Nephron progenitor cell (in vitro differentiated cells): ENCODE measurements at regions not wholly inside any gene's neighbourhood (a gene's known extent, or its start where the extent isn't known, plus 50 kb on each side); places are given as distances from the start of the nearest gene placed in this dataset.
"Not testable (repeated sequence)": the region's sequence is repeated elsewhere in the genome, so short reads cannot be mapped to it uniquely, and the experiment has no call there.

ENCODE experiments used
- DNase-seq: peaks from one replicate; pipeline ENCODE4 v3.0.0; 2021
- H3K27ac Mint-ChIP-seq: 2 replicates; pipeline ENCODE4 v1.8.0; 2021; ENCODE audit warnings: mild to moderate bottlenecking, moderate library complexity, mixed read lengths
- H3K27me3 Mint-ChIP-seq: 2 replicates; pipeline ENCODE4 v1.8.0; 2021; ENCODE audit warnings: mild to moderate bottlenecking, low read depth, mixed read lengths; ENCODE audit not compliant: poor library complexity
- H3K36me3 Mint-ChIP-seq: 2 replicates; pipeline ENCODE4 v1.8.0; 2021; ENCODE audit warnings: low read depth, mixed read lengths
- H3K4me1 Mint-ChIP-seq: 2 replicates; pipeline ENCODE4 v1.8.0; 2021; ENCODE audit warnings: mixed read lengths
- H3K4me3 Mint-ChIP-seq: 2 replicates; pipeline ENCODE4 v1.8.0; 2021; ENCODE audit warnings: mild to moderate bottlenecking, moderate library complexity, mixed read lengths
- H3K9me3 Mint-ChIP-seq: 2 replicates; pipeline ENCODE4 v1.8.0; 2021; ENCODE audit warnings: mild to moderate bottlenecking, moderate library complexity, mixed read lengths
- TF ChIP-seq, protein P1 (sequence below): fragments of 200-600 bp; sonication (generic); IDR thresholded peaks from 2 replicates; pipeline ENCODE4 v1.5.0; 2021; ENCODE audit warnings: antibody characterized with exemption

DNA sequence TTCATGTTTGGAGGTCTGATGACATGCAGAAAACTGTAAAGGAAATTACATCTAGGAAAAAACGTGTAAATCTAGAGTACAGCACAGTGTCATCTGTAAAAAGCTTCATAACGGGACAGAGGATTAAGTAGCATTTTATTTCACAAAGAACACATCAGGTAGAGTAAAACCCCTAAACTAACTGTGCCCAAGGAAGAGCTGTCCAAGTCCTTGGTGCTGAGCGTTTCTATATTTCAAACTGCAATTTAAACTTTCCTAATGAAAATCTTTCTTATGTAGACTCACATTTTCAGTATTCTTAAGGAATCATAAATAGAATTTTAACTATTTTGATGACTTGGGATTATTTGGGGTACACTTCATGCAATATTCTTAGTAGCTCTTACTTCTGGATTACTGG, 646.2 kb downstream of the IPMK start:
- no peaks in the 10 kb centered on the region for H3K36me3 Mint-ChIP-seq
- no peaks in the 10 kb centered on the region for H3K27me3 Mint-ChIP-seq
- DNase-seq: no peak
- no peak overlapping the region for H3K27ac Mint-ChIP-seq
- TF ChIP-seq, protein P1, sequence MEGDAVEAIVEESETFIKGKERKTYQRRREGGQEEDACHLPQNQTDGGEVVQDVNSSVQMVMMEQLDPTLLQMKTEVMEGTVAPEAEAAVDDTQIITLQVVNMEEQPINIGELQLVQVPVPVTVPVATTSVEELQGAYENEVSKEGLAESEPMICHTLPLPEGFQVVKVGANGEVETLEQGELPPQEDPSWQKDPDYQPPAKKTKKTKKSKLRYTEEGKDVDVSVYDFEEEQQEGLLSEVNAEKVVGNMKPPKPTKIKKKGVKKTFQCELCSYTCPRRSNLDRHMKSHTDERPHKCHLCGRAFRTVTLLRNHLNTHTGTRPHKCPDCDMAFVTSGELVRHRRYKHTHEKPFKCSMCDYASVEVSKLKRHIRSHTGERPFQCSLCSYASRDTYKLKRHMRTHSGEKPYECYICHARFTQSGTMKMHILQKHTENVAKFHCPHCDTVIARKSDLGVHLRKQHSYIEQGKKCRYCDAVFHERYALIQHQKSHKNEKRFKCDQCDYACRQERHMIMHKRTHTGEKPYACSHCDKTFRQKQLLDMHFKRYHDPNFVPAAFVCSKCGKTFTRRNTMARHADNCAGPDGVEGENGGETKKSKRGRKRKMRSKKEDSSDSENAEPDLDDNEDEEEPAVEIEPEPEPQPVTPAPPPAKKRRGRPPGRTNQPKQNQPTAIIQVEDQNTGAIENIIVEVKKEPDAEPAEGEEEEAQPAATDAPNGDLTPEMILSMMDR: no peak
- no peaks in the 10 kb centered on the region for H3K4me1 Mint-ChIP-seq
- no peak overlapping the region for H3K4me3 Mint-ChIP-seq
- H3K9me3 Mint-ChIP-seq: no peaks in the 10 kb centered on the region

DNA sequence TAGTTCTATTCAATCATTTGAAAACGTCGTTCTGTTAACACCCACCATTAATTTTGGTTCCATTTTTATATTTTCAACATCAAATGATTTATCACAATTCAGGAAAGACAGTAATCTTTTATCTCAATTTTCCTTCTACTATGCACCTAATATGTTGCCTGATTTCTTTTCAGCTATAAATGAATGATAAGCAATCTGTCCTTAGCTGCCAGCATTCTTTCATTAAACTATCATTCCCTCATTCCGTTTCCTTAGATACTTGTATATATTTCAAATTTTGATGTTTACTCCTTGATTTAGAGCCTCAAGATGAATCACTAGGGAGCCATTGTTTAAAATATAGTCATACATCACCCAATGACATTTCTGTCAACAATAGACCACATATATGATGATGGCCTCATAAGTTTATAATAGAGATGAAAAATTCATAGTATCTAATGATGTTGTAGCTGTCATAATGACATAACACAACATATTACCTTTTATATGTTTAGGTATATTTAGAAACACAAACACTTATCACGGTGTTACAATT, 661.7 kb downstream of the IPMK start:
- TF ChIP-seq, protein P1: no peak
- Mint-ChIP-seq H3K4me3 (no peak overlapping the region), H3K27ac (no peak overlapping the region), H3K4me1 (no peaks in the 10 kb centered on the region), H3K27me3 (no peaks in the 10 kb centered on the region), H3K36me3 (no peaks in the 10 kb centered on the region), H3K9me3 (no peaks in the 10 kb centered on the region)
- no peak for DNase-seq

DNA sequence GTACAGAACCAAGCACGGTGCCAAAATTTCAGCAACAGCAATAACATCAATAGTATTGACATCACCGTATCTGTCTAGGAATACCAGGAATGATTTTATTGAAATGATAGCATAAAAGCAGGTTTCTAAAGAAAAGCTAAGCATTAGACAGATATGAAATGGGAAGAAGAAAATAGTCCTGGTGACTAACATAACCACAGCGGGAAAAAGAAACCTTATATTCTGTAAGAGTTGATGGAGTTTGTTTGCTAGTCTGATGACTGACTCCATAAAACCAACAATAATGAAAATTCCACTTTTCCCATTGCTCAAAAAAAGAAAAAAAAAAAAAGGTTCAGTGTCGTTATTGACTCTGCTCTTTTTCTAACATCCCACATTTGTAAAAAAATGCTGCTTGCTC, 668.3 kb downstream of the IPMK start:
- no peak for DNase-seq

DNA sequence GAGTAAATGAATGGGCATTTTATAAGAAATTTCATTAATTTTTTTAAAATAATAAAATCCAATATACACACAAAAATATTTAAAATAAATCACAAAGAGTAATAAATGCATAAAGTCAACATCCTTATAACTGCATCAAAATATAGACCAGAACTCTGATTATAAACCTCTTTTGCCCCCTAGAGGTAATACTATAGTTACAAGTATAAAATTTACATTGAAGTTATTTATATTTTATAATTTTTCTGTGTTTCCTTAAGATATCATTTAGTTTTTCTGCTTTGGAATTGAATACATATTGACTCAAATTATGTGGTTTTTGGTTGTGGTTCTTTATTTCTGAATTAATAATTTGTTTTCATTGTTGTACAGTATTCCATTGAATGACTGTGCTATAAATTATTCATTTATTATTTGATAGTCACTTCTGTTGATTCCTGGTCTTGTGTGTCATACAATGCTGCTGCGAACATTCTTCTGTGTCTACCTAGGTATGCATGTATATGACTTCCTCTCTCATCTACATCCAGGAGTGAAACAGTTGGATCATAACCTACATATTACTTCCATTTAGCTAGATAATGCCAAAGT, 673.6 kb downstream of the IPMK start:
- H3K27me3 Mint-ChIP-seq: no peaks in the 10 kb centered on the region
- no peak overlapping the region for H3K4me3 Mint-ChIP-seq
- H3K4me1 Mint-ChIP-seq: no peaks in the 10 kb centered on the region
- H3K27ac Mint-ChIP-seq: no peak overlapping the region
- TF ChIP-seq, protein P1: peak; percentile 8
- no peaks in the 10 kb centered on the region for H3K36me3 Mint-ChIP-seq
- H3K9me3 Mint-ChIP-seq: no peaks in the 10 kb centered on the region
- no peak for DNase-seq

More for the DNA sequence above, 668.3 kb downstream of the IPMK start:
- Mint-ChIP-seq H3K4me3 (no peak overlapping the region), H3K27me3 (no peaks in the 10 kb centered on the region), H3K27ac (no peak overlapping the region), H3K9me3 (no peaks in the 10 kb centered on the region), H3K4me1 (no peaks in the 10 kb centered on the region), H3K36me3 (no peaks in the 10 kb centered on the region)
- TF ChIP-seq, protein P1: no peak

DNA sequence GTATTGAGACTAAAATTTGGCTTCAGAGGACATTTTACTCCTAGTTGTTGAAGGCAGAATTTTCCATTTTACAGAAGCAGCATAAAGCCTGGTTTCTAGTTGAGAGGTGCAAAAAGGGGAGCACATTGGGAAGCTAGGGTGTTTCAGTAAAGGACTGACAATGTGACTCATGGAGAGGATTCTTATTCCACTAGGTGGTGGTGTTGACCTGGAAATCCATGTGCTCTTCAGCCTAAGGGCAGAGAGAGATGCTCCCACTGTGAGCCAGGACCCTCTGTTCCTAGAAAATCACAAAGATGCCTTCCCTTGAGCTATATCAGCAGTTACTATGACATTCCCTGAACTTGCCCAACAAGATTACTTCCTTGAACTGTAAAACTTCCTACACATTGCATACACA, 687.8 kb downstream of the IPMK start:
- no peaks in the 10 kb centered on the region for H3K4me1 Mint-ChIP-seq
- DNase-seq: no peak
- TF ChIP-seq, protein P1: peak; percentile 31
- no peaks in the 10 kb centered on the region for H3K27me3 Mint-ChIP-seq
- H3K4me3 Mint-ChIP-seq: no peak overlapping the region
- H3K9me3 Mint-ChIP-seq: peaks cover 48% of the 10 kb centered on the region
- no peak overlapping the region for H3K27ac Mint-ChIP-seq
- H3K36me3 Mint-ChIP-seq: no peaks in the 10 kb centered on the region

DNA sequence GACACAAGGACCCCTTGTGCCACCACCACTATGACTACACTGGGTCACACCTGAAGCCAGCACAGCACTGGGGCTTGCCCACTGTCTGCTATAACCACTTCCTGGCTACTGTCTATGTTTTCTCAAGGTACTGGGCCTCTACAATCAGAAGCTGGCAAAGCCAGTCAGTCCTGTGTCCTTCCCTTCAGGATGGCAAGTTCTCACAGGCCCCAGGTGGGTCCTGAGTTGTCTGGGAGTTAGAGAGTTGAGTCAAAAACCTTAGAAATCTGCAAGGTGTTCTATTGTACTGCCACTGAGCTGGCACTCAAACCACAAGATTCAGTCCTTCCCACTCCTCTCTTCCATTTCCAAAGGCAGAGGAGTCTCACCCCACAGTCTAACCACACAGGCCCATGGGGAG, 705.5 kb downstream of the IPMK start:
- TF ChIP-seq, protein P1: no peak
- no peaks in the 10 kb centered on the region for H3K9me3 Mint-ChIP-seq

DNA sequence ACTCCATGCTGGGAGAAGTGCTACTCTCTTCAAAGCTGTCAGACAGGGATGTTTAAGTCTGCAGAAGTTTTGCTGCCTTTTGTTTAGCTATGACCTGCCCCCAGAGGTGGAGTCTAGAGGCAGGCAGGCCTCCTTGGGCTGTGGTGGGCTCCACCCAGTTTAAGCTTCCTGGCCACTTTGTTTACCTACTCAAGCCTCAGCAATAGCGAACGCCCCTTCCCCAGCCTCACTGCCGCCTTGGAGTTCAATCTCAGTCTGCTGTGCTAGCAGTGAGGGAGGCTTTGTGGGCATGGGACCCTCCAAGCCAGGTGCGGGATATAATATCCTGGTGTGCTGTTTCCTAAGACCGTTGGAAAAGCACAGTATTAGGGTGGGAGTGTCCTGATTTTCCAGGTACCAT, 715.9 kb downstream of the IPMK start:
- H3K4me3 Mint-ChIP-seq, H3K27me3 Mint-ChIP-seq, DNase-seq, H3K27ac Mint-ChIP-seq, H3K36me3 Mint-ChIP-seq, H3K4me1 Mint-ChIP-seq: not testable (repeated sequence)
- H3K9me3 Mint-ChIP-seq: peaks cover 14% of the 10 kb centered on the region

More for the DNA sequence above, 705.5 kb downstream of the IPMK start:
- no peak overlapping the region for H3K27ac Mint-ChIP-seq
- H3K4me1 Mint-ChIP-seq: no peaks in the 10 kb centered on the region
- H3K27me3 Mint-ChIP-seq: no peaks in the 10 kb centered on the region
- no peak for DNase-seq
- no peaks in the 10 kb centered on the region for H3K36me3 Mint-ChIP-seq
- H3K4me3 Mint-ChIP-seq: no peak overlapping the region
